GM12878 (cell line): ENCODE measurements at regions not wholly inside any gene's neighbourhood (a gene's known extent, or its start where the extent isn't known, plus 50 kb on each side); places are given as distances from the start of the nearest gene placed in this dataset.

Experiments
- ATAC-seq: fragments of 200-7000 bp; cut with Tn5 transposase; 3 replicates; pipeline ENCODE4 v1.9.1; 2020; ENCODE audit warnings: mild to moderate bottlenecking, moderate library complexity
- BruUV-seq: library from RNA; stranded (reverse); fragments of 400-500 nt; replicated peaks from 2 replicates; lab custom pipeline; 2021; lab: Mats Ljungman, UMichigan
- CTCF ChIA-PET: fragments of 300-600 bp; sonication (Branson Sonifier 250); formaldehyde crosslinking; extraction: SDS; loops from one replicate; lab custom pipeline; 2021; ENCODE audit warnings: inconsistent platforms; lab: Yijun Ruan, JAX
- POLR2A ChIA-PET: fragments of 350-600 bp; formaldehyde crosslinking; extraction: SDS; loops from one replicate; lab custom pipeline; 2021; ENCODE audit warnings: inconsistent platforms; lab: Charles Lee
- RAD21 ChIA-PET: fragments of 300-600 bp; sonication (Branson Sonifier 250); formaldehyde crosslinking; loops from one replicate; lab custom pipeline; 2023; ENCODE audit warnings: antibody characterized with exemption; ENCODE audit not compliant: unreplicated experiment; lab: Charles Lee
- SMC1A ChIA-PET: fragments of 300-600 bp; sonication (Branson Sonifier 250); formaldehyde crosslinking; loops from one replicate; lab custom pipeline; 2023; ENCODE audit not compliant: unreplicated experiment, uncharacterized antibody; lab: Charles Lee
- DNase-seq: peaks from one replicate; pipeline ENCODE4 v3.0.0-alpha.2; 2011; ENCODE audit warnings: low read depth, low spot score
- FAIRE-seq: peaks from 3 replicates; lab custom pipeline; 2011; peaks lifted over from hg19 to GRCh38; lab: Jason Lieb, UNC
- H2AFZ ChIP-seq: 2 replicates; pipeline ENCODE4 v1.6.0; 2011; ENCODE audit warnings: low read depth, low read length, control low read depth; ENCODE audit not compliant: control insufficient read depth
- H3K27ac ChIP-seq: 2 replicates; pipeline ENCODE4 v1.5.1; 2011; ENCODE audit warnings: control low read depth; ENCODE audit not compliant: control insufficient read depth, insufficient read depth
- H3K27me3 ChIP-seq, 2 experiments: replicated peaks in 1 of 2; 2 replicates each; pipeline versions ENCODE4 v1.6.0 to v1.6.1; 2011; ENCODE audit warnings: low read length in 1 of 2; ENCODE audit not compliant: control insufficient read depth in 2 of 2, insufficient read depth in 2 of 2
- H3K36me3 ChIP-seq, 2 experiments: 2 replicates each; pipeline ENCODE4 v1.5.1; 2011; ENCODE audit warnings: low read length in 1 of 2; ENCODE audit not compliant: control insufficient read depth in 2 of 2, insufficient read depth in 2 of 2
- H3K4me1 ChIP-seq: 2 replicates; pipeline ENCODE4 v1.6.1; 2011; ENCODE audit warnings: mild to moderate bottlenecking, low read length, moderate library complexity, mixed read lengths; ENCODE audit not compliant: control insufficient read depth, insufficient read depth
- H3K4me2 ChIP-seq: 2 replicates; pipeline ENCODE4 v1.6.0; 2011; ENCODE audit warnings: control low read depth; ENCODE audit not compliant: control insufficient read depth, insufficient read depth
- H3K4me3 ChIP-seq: fragments of 200-600 bp; sonication (generic); 2 replicates; pipeline ENCODE4 v1.5.1; 2016
- H3K79me2 ChIP-seq: 2 replicates; pipeline ENCODE4 v1.6.0; 2011; ENCODE audit warnings: low read length; ENCODE audit not compliant: control insufficient read depth, insufficient read depth
- H3K9ac ChIP-seq: 2 replicates; pipeline ENCODE4 v1.8.0; 2011; ENCODE audit warnings: low read length, control low read depth, mixed read lengths; ENCODE audit not compliant: control insufficient read depth, insufficient read depth
- H3K9me3 ChIP-seq: replicated peaks from 3 replicates; pipeline ENCODE4 v1.5.1; 2011; ENCODE audit warnings: mild to moderate bottlenecking, low read length; ENCODE audit not compliant: control insufficient read depth, insufficient read depth
- H4K20me1 ChIP-seq: 2 replicates; pipeline ENCODE4 v1.6.0; 2011; ENCODE audit not compliant: control insufficient read depth, insufficient read depth
- BRCA1 ChIP-seq: IDR thresholded peaks from 2 replicates; pipeline ENCODE4 v1.6.1; 2011; ENCODE audit warnings: low read depth, low read length, improper control_type of control experiment
- CHD2 ChIP-seq: IDR thresholded peaks from 2 replicates; pipeline ENCODE4 v1.6.1; 2011; ENCODE audit warnings: low read depth, low read length, improper control_type of control experiment, borderline replicate concordance
- DPF2 ChIP-seq: fragments of 450-650 bp; IDR thresholded peaks from 2 replicates; pipeline ENCODE4 v1.6.1; 2017; ENCODE audit warnings: mild to moderate bottlenecking
- IKZF2 ChIP-seq, 2 experiments: fragments of 450-650 bp; IDR thresholded peaks; 2 replicates each; pipeline ENCODE4 v1.6.1; 2017; ENCODE audit warnings: mild to moderate bottlenecking in 2 of 2, moderate library complexity in 2 of 2
- MTA2 ChIP-seq: fragments of 450-650 bp; IDR thresholded peaks from 2 replicates; pipeline ENCODE4 v1.6.1; 2016; ENCODE audit warnings: low read depth, mild to moderate bottlenecking, moderate library complexity
- PAX8 ChIP-seq: fragments of 450-650 bp; IDR thresholded peaks from 2 replicates; pipeline ENCODE4 v1.6.1; 2017; ENCODE audit warnings: mild to moderate bottlenecking, moderate library complexity
- RELA ChIP-seq: fragments of 450-650 bp; IDR thresholded peaks from 2 replicates; pipeline ENCODE4 v1.8.0; 2014; ENCODE audit warnings: borderline replicate concordance; ENCODE audit not compliant: partially characterized antibody
- RFX5 ChIP-seq: IDR thresholded peaks from 2 replicates; pipeline ENCODE4 v1.6.1; 2011; ENCODE audit warnings: low read depth, low read length, improper control_type of control experiment
- SIN3A ChIP-seq: IDR thresholded peaks from 2 replicates; pipeline ENCODE4 v1.6.1; 2012; ENCODE audit warnings: low read depth, low read length, improper control_type of control experiment
- SIX5 ChIP-seq: IDR thresholded peaks from 2 replicates; pipeline ENCODE4 v1.6.1; 2011; ENCODE audit warnings: mild to moderate bottlenecking, low read depth, low read length, moderate library complexity; ENCODE audit not compliant: severe bottlenecking
- SPI1 ChIP-seq: IDR thresholded peaks from 2 replicates; pipeline ENCODE4 v1.6.1; 2011; ENCODE audit warnings: low read depth, mild to moderate bottlenecking, low read length, moderate library complexity, borderline replicate concordance; ENCODE audit not compliant: insufficient read depth
- SUPT20H ChIP-seq: IDR thresholded peaks from 2 replicates; pipeline ENCODE4 v1.6.1; 2011; ENCODE audit warnings: low read depth, mild to moderate bottlenecking, low read length, moderate library complexity, borderline replicate concordance; ENCODE audit not compliant: control insufficient read depth
- ZBTB4 ChIP-seq: fragments of 450-650 bp; formaldehyde crosslinking; IDR thresholded peaks from 2 replicates; pipeline ENCODE4 v1.4.0; 2022; ENCODE audit warnings: mild to moderate bottlenecking, moderate library complexity
- ZNF24 ChIP-seq: fragments of 450-650 bp; IDR thresholded peaks from 2 replicates; pipeline ENCODE4 v1.6.1; 2017; ENCODE audit warnings: antibody characterized with exemption, mild to moderate bottlenecking
- ZNF384 ChIP-seq: IDR thresholded peaks from 2 replicates; pipeline ENCODE4 v1.6.1; 2012; ENCODE audit warnings: low read depth, mild to moderate bottlenecking, low read length, improper control_type of control experiment, borderline replicate concordance
- ZZZ3 ChIP-seq: IDR thresholded peaks from 2 replicates; pipeline ENCODE4 v1.6.1; 2011; ENCODE audit warnings: low read depth; ENCODE audit not compliant: control insufficient read depth, insufficient read length
- WGBS: methylation state at CpG from one replicate; pipeline ENCODE4 v1.1.6; 2016; ENCODE audit warnings: low lambda C conversion rate; ENCODE audit not compliant: insufficient replicate concordance, insufficient coverage; ENCODE audit errors: missing lambda C conversion rate; 5-methylcytosine and 5-hydroxymethylcytosine counted together
- in situ Hi-C: fragments of 300-500 bp; cut with MboI; formaldehyde crosslinking; loops from 9 replicates; pipeline ENCODE4 v1.14.3; 2018; ENCODE audit warnings: mixed read lengths
- intact Hi-C: fragments of 100-400 bp; cut with micrococcal nuclease; formaldehyde crosslinking; loops from one replicate; pipeline ENCODE4 v1.14.2; 2022; ENCODE audit not compliant: unreplicated experiment

GRCh38 chr2:200194746-200195145 lies 111.7 kb upstream of the SPATS2L start:
- in situ Hi-C loops: no loop called here

GRCh38 chr2:200199005-200199404 lies 107.5 kb upstream of the SPATS2L start:
- Histone ChIP-seq H2AFZ (no peak overlapping the region), H3K9me3 (no peaks in the 10 kb centered on the region), H3K4me2 (0 out of 2 replicates have a peak overlapping the region, but pooled peaks have one; percentile 17), H3K4me3 (no peak overlapping the region), H3K36me3 (no peaks in the 10 kb centered on the region), H3K9ac (no peak overlapping the region), H3K79me2 (no peaks in the 10 kb centered on the region), H3K27me3 (no peaks in the 10 kb centered on the region), H4K20me1 (no peaks in the 10 kb centered on the region), H3K4me1 (peaks cover 5% of the 10 kb centered on the region), H3K27ac (no peak overlapping the region)
- 0% methylated on average over 2 of the region's 2 CpGs for WGBS
- SMC1A ChIA-PET: interaction anchor here (0.7 to 0.9 kb wide), 2 partner anchors 21 to 269 kb away, joined by 3 read pairs; no protein-coding TSS in a partner anchor
- BruUV-seq: no TSS peak
- DNase-seq (peak; percentile 44), ATAC-seq (peak; percentile 45), FAIRE-seq (no peak)
- POLR2A ChIA-PET: no interaction called here
- intact Hi-C loops (no loop called here), in situ Hi-C loops (no loop called here)
- CTCF ChIA-PET: interaction anchor here (0.8 to 1.1 kb wide), 2 partner anchors 231 to 504 kb away, joined by 3 read pairs; no protein-coding TSS in a partner anchor
- RAD21 ChIA-PET: no interaction called here
- TF ChIP-seq ZBTB4 (CRISPR knock-in tag): no peak
- TF ChIP-seq SPI1: peak; percentile 24; the same call in 1 of the 2 replicates
- no peak for TF ChIP-seq BRCA1
- TF ChIP-seq SUPT20H: no peak
- no peak for TF ChIP-seq SIN3A
- TF ChIP-seq MTA2: peak; percentile 33; the same call in 1 of the 2 replicates
- TF ChIP-seq ZZZ3: no peak
- TF ChIP-seq RFX5: no peak
- no peak for TF ChIP-seq RELA
- no peak for TF ChIP-seq DPF2
- TF ChIP-seq IKZF2 (IDR thresholded peaks at IDR 0.05): peak in 1 of 2 experiments; percentile 34; a peak in 1 of 4 replicates
- no peak for TF ChIP-seq ZNF24
- TF ChIP-seq SIX5: no peak
- no peak for TF ChIP-seq CHD2
- TF ChIP-seq PAX8: no peak

More at GRCh38 chr2:200194746-200195145, 111.7 kb upstream of the SPATS2L start:
- POLR2A ChIA-PET: no interaction called here
- no TSS peak for BruUV-seq
- peaks cover 5% of the 10 kb centered on the region for H3K4me1 ChIP-seq
- intact Hi-C loops: no loop called here
- no peaks in the 10 kb centered on the region for H3K9me3 ChIP-seq
- 36% methylated on average over 4 of the region's 4 CpGs for WGBS
- no peaks in the 10 kb centered on the region for H3K79me2 ChIP-seq
- ATAC-seq (no peak), DNase-seq (no peak), FAIRE-seq (no peak)
- H3K4me2 ChIP-seq: no peak overlapping the region
- peaks cover 0 to 2% of the 10 kb centered on the region in 2 experiments; a peak in 2 of 4 replicates for H3K27me3 ChIP-seq
- no peak overlapping the region for H3K4me3 ChIP-seq
- no peak for TF ChIP-seq ZNF384
- SMC1A ChIA-PET: interaction anchor here (0.6 kb wide), 1 partner anchor 19 kb away, joined by 3 read pairs; no protein-coding TSS in a partner anchor
- H3K27ac ChIP-seq: no peak overlapping the region
- CTCF ChIA-PET: no interaction called here
- no peak overlapping the region for H3K9ac ChIP-seq
- H2AFZ ChIP-seq: no peak overlapping the region
- no peaks in the 10 kb centered on the region for H4K20me1 ChIP-seq
- RAD21 ChIA-PET: no interaction called here
- no peaks in the 10 kb centered on the region for H3K36me3 ChIP-seq
